Endothelial cell of umbilical vein (primary cell): ENCODE measurements at regions not wholly inside any gene's neighbourhood (a gene's known extent, or its start where the extent isn't known, plus 50 kb on each side); places are given as distances from the start of the nearest gene placed in this dataset.

ENCODE experiments used
- BruUV-seq: library from RNA; stranded (reverse); fragments of 400-500 nt; replicated peaks from 2 replicates; lab custom pipeline; 2021; lab: Mats Ljungman, UMichigan
- CTCF ChIA-PET: fragments of 300-600, 350-600 bp; sonication (Branson Sonifier 250); formaldehyde crosslinking; loops from one replicate; lab custom pipeline; 2021; ENCODE audit warnings: antibody characterized with exemption, inconsistent platforms; lab: Charles Lee
- POLR2A ChIA-PET: fragments of 300-600, 350-600 bp; sonication (Branson Sonifier 250); formaldehyde crosslinking; loops from one replicate; lab custom pipeline; 2021; ENCODE audit warnings: antibody characterized with exemption, inconsistent platforms; lab: Charles Lee
- DNase-seq: peaks from one replicate; pipeline ENCODE4 v3.0.0-alpha.2; 2011; ENCODE audit warnings: low read depth, low spot score
- FAIRE-seq: peaks from 2 replicates; lab custom pipeline; 2011; peaks lifted over from hg19 to GRCh38; lab: Jason Lieb, UNC
- H2AFZ ChIP-seq: 2 replicates; pipeline ENCODE4 v1.6.0; 2012; ENCODE audit warnings: low read depth, low read length, control low read depth, inconsistent platforms
- H3K27ac ChIP-seq: 2 replicates; pipeline ENCODE4 v1.5.1; 2011; ENCODE audit warnings: low read depth, mild to moderate bottlenecking, control low read depth, low read length, moderate library complexity; ENCODE audit not compliant: insufficient read depth
- H3K27me3 ChIP-seq, 2 experiments: 2 replicates each; pipeline versions ENCODE4 v1.6.0 to v1.6.1; 2011; ENCODE audit warnings: low read length in 2 of 2, mixed read lengths in 1 of 2; ENCODE audit not compliant: control insufficient read depth in 2 of 2, insufficient read depth in 2 of 2
- H3K36me3 ChIP-seq, 2 experiments: 2 replicates in 1 of 2; 3 replicates in 1 of 2; pipeline ENCODE4 v1.5.1; 2011; ENCODE audit warnings: low read length in 2 of 2, mild to moderate bottlenecking in 1 of 2, moderate library complexity in 1 of 2; ENCODE audit not compliant: control insufficient read depth in 2 of 2, insufficient read depth in 2 of 2; ENCODE audit errors: extremely low read depth in 1 of 2
- H3K4me1 ChIP-seq: 3 replicates; pipeline ENCODE4 v1.5.1; 2011; ENCODE audit warnings: mild to moderate bottlenecking, low read length; ENCODE audit not compliant: control insufficient read depth, insufficient read depth; ENCODE audit errors: extremely low read depth
- H3K4me2 ChIP-seq: 2 replicates; pipeline ENCODE4 v1.6.1; 2011; ENCODE audit warnings: low read length, control low read depth, mixed read lengths; ENCODE audit not compliant: insufficient read depth
- H3K4me3 ChIP-seq, 3 experiments: fragments of 200-600 bp in 1 of 3; sonication (generic), shearing (Covaris generic) in 1 of 3; replicated peaks in 1 of 3; 2 replicates each; pipeline ENCODE4 v1.5.1; 2011 to 2016; ENCODE audit warnings: control low read depth in 3 of 3, low read length in 3 of 3, mild to moderate bottlenecking in 2 of 3, inconsistent platforms in 1 of 3, low read depth in 1 of 3, moderate library complexity in 1 of 3; ENCODE audit not compliant: insufficient read depth in 1 of 3
- H3K79me2 ChIP-seq: 2 replicates; pipeline ENCODE4 v1.6.0; 2012; ENCODE audit warnings: low read length, inconsistent platforms; ENCODE audit not compliant: control insufficient read depth, insufficient read depth
- H3K9ac ChIP-seq: replicated peaks from 2 replicates; pipeline ENCODE3; 2011; ENCODE audit warnings: low read length, control low read depth; ENCODE audit not compliant: insufficient read depth; ENCODE audit errors: extremely low read depth
- H3K9me1 ChIP-seq: replicated peaks from 3 replicates; pipeline ENCODE4 v1.6.0; 2011; ENCODE audit warnings: mild to moderate bottlenecking, low read length; ENCODE audit not compliant: control insufficient read depth, insufficient read depth; ENCODE audit errors: extremely low read depth
- H3K9me3 ChIP-seq: replicated peaks from 2 replicates; pipeline ENCODE4 v1.5.1; 2012; ENCODE audit warnings: low read length, inconsistent platforms; ENCODE audit not compliant: control insufficient read depth, insufficient read depth
- H4K20me1 ChIP-seq: replicated peaks from 2 replicates; pipeline ENCODE3; 2011; ENCODE audit warnings: mild to moderate bottlenecking, low read length; ENCODE audit not compliant: control insufficient read depth, insufficient read depth; ENCODE audit errors: extremely low read depth
- EZH2 ChIP-seq: IDR thresholded peaks from 2 replicates; pipeline ENCODE4 v1.6.1; 2012; ENCODE audit warnings: borderline replicate concordance, low read depth, mild to moderate bottlenecking, moderate library complexity, low read length, inconsistent platforms; ENCODE audit not compliant: severe bottlenecking
- GATA2 ChIP-seq: IDR thresholded peaks from 2 replicates; pipeline ENCODE4 v1.7.0; 2011; ENCODE audit warnings: low read depth, mild to moderate bottlenecking, moderate library complexity, mixed read lengths, low read length; ENCODE audit not compliant: insufficient read length, insufficient read depth
- POLR2A ChIP-seq: IDR thresholded peaks from 2 replicates; pipeline ENCODE4 v1.6.1; 2012; ENCODE audit warnings: low read depth, mild to moderate bottlenecking, control low read depth, low read length
- POLR2AphosphoS5 ChIP-seq: IDR thresholded peaks from 2 replicates; pipeline ENCODE4 v1.6.1; 2012; ENCODE audit warnings: low read depth, mild to moderate bottlenecking, control low read depth, low read length, moderate library complexity; ENCODE audit not compliant: insufficient read depth
- dilution Hi-C: fragments of 300-500 bp; cut with MboI; formaldehyde crosslinking; loops from one replicate; pipeline ENCODE4 v1.15.0; 2019; ENCODE audit warnings: low sequenced_read_pairs; ENCODE audit not compliant: extremely low pct_ligation_motif_present
- intact Hi-C: fragments of 100-400 bp; cut with micrococcal nuclease; formaldehyde crosslinking; loops from one replicate; pipeline ENCODE4 v1.10.0; 2022
- TF ChIP-seq, protein P1 (sequence below): IDR thresholded peaks from 2 replicates; pipeline ENCODE4 v1.6.1; 2011; ENCODE audit not compliant: insufficient read depth, insufficient read length

GRCh38 chr20:52569201-52569600 lies 377.6 kb upstream of the ZFP64 start:
- CTCF ChIA-PET: no interaction called here
- no peaks in the 10 kb centered on the region for H3K4me1 ChIP-seq
- no peak for TF ChIP-seq EZH2
- TF ChIP-seq POLR2AphosphoS5: no peak
- no peaks in the 10 kb centered on the region for H3K9me1 ChIP-seq
- H3K9ac ChIP-seq: no peak overlapping the region
- dilution Hi-C loops: no loop called here
- intact Hi-C loops: no loop called here
- H3K79me2 ChIP-seq: no peaks in the 10 kb centered on the region
- H3K4me2 ChIP-seq: no peak overlapping the region
- no peaks in the 10 kb centered on the region for H3K36me3 ChIP-seq
- H4K20me1 ChIP-seq: no peaks in the 10 kb centered on the region
- H3K4me3 ChIP-seq: no peak overlapping the region
- no peaks in the 10 kb centered on the region for H3K9me3 ChIP-seq
- FAIRE-seq (no peak), DNase-seq (no peak)
- no TSS peak for BruUV-seq
- no peak overlapping the region for H2AFZ ChIP-seq
- no peaks in the 10 kb centered on the region for H3K27me3 ChIP-seq
- H3K27ac ChIP-seq: no peak overlapping the region
- POLR2A ChIA-PET: no interaction called here

- no peak for FAIRE-seq
- no peak overlapping the region for H3K9ac ChIP-seq
- intact Hi-C loops (no loop called here), dilution Hi-C loops (no loop called here)
- no peak for DNase-seq
- no peak overlapping the region for H3K27ac ChIP-seq
- no peaks in the 10 kb centered on the region for H3K9me1 ChIP-seq
- H3K4me1 ChIP-seq: no peaks in the 10 kb centered on the region
- no peaks in the 10 kb centered on the region for H3K9me3 ChIP-seq
- BruUV-seq: no TSS peak
- H3K27me3 ChIP-seq: no peaks in the 10 kb centered on the region
- no peak overlapping the region for H2AFZ ChIP-seq
- H3K4me3 ChIP-seq: no peak overlapping the region
- no peaks in the 10 kb centered on the region for H3K36me3 ChIP-seq
- no peaks in the 10 kb centered on the region for H4K20me1 ChIP-seq
- no peaks in the 10 kb centered on the region for H3K79me2 ChIP-seq
- no peak for TF ChIP-seq GATA2
- no peak for TF ChIP-seq EZH2
- no peak for TF ChIP-seq POLR2A
- TF ChIP-seq, protein P1, sequence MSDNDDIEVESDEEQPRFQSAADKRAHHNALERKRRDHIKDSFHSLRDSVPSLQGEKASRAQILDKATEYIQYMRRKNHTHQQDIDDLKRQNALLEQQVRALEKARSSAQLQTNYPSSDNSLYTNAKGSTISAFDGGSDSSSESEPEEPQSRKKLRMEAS: no peak
- no peak overlapping the region for H3K4me2 ChIP-seq
- ChIA-PET POLR2A (no interaction called here), CTCF (no interaction called here)
These were observed 374.0 kb upstream of the ZFP64 start for GRCh38 chr20:52565614-52566013.
